ENCODE measurements at regions not wholly inside any gene's neighbourhood (a gene's known extent, or its start where the extent isn't known, plus 50 kb on each side); places are given as distances from the start of the nearest gene placed in this dataset.
"Not testable (repeated sequence)": the region's sequence is repeated elsewhere in the genome, so short reads cannot be mapped to it uniquely, and the experiment has no call there.

- H3K9me3 ChIP-seq (ENCODE audit: low read length): peaks cover 5% of the 10 kb centered on the region
- TF ChIP-seq CTCF (IDR thresholded peaks at IDR 0.05; ENCODE audit: poor library complexity, severe bottlenecking) (no peak), REST (IDR thresholded peaks at IDR 0.05; ENCODE audit: borderline replicate concordance) (no peak), SMC3 (conservative IDR thresholded peaks at IDR 0.05; ENCODE audit: poor library complexity) (no peak), RAD21 (conservative IDR thresholded peaks at IDR 0.05) (no peak), EZH2 (IDR thresholded peaks at IDR 0.05; ENCODE audit: borderline replicate concordance, insufficient read depth, low read length, poor library complexity, severe bottlenecking) (no peak), TAF1 (IDR thresholded peaks at IDR 0.05; ENCODE audit: low read depth) (no peak), POLR2AphosphoS5 (IDR thresholded peaks at IDR 0.05) (no peak), EP300 (conservative IDR thresholded peaks at IDR 0.05; ENCODE audit: poor library complexity, severe bottlenecking) (no peak), MXI1 (conservative IDR thresholded peaks at IDR 0.05; ENCODE audit: poor library complexity, severe bottlenecking) (no peak)
- no peaks in the 10 kb centered on the region for H3F3A ChIP-seq (ENCODE audit: insufficient read depth, low read length, poor library complexity, severe bottlenecking)
- H3K27ac ChIP-seq (ENCODE audit: low read length): no peak overlapping the region
- H3K9me2 ChIP-seq (ENCODE audit: insufficient read depth, low read length): no peaks in the 10 kb centered on the region
- no peak overlapping the region for H3K4me3 ChIP-seq (ENCODE audit: low read length)
- H3K36me3 ChIP-seq (ENCODE audit: insufficient read depth, low read length): no peaks in the 10 kb centered on the region
- H3K79me2 ChIP-seq (replicated peaks; ENCODE audit: insufficient read depth, low read length): no peaks in the 10 kb centered on the region
- H2AFZ ChIP-seq (ENCODE audit: low read depth, low read length): no peak overlapping the region
- no peak overlapping the region for H3K9ac ChIP-seq (ENCODE audit: low read length)
- no peak overlapping the region for H3K4me2 ChIP-seq (ENCODE audit: low read length)
- no peaks in the 10 kb centered on the region for H4K20me1 ChIP-seq (ENCODE audit: insufficient read depth)
- no peaks in the 10 kb centered on the region for H3K27me3 ChIP-seq (ENCODE audit: insufficient read depth, low read depth, low read length)
These were observed 239.2 kb upstream of the GNPDA2 start for GRCh38 chr4:44965435-44966095.

- H4K20me1 ChIP-seq (ENCODE audit: insufficient read depth); H3K79me2 ChIP-seq (replicated peaks; ENCODE audit: insufficient read depth, low read length); H3K27ac ChIP-seq (ENCODE audit: low read length); H3K9me3 ChIP-seq (ENCODE audit: low read length); H3K4me3 ChIP-seq (ENCODE audit: low read length); H3K9ac ChIP-seq (ENCODE audit: low read length); H3F3A ChIP-seq (ENCODE audit: insufficient read depth, low read length, poor library complexity, severe bottlenecking); H3K9me2 ChIP-seq (ENCODE audit: insufficient read depth, low read length); H3K27me3 ChIP-seq (ENCODE audit: insufficient read depth, low read depth, low read length); H2AFZ ChIP-seq (ENCODE audit: low read depth, low read length); H3K36me3 ChIP-seq (ENCODE audit: insufficient read depth, low read length); H3K4me2 ChIP-seq (ENCODE audit: low read length): not testable (repeated sequence)
These were observed 237.7 kb upstream of the GNPDA2 start for GRCh38 chr4:44964086-44964485.
